H1 (cell line): ENCODE measurements at regions not wholly inside any gene's neighbourhood (a gene's known extent, or its start where the extent isn't known, plus 50 kb on each side); places are given as distances from the start of the nearest gene placed in this dataset.

Experiments
- CTCF ChIA-PET: fragments of 300-600 bp; sonication (Branson Sonifier 250); formaldehyde crosslinking; loops from one replicate; lab custom pipeline; 2021; ENCODE audit not compliant: partially characterized antibody; lab: Charles Lee
- POLR2A ChIA-PET: fragments of 300-600 bp; sonication (Branson Sonifier 250); formaldehyde crosslinking; loops from one replicate; lab custom pipeline; 2021; ENCODE audit warnings: inconsistent platforms; ENCODE audit not compliant: partially characterized antibody; lab: Charles Lee
- DNase-seq, 2 experiments: peaks; one replicate each; pipeline versions ENCODE4 v3.0.0 to v3.0.0-alpha.2; 2010 to 2022; ENCODE audit warnings: low spot score in 2 of 2, low read depth in 1 of 2, mixed read lengths in 1 of 2
- FAIRE-seq: peaks from 2 replicates; lab custom pipeline; 2011; peaks lifted over from hg19 to GRCh38; lab: Jason Lieb, UNC
- H2AFZ ChIP-seq: 2 replicates; pipeline ENCODE4 v1.8.1; 2012; ENCODE audit warnings: low read length, inconsistent platforms
- H2AK5ac ChIP-seq: 2 replicates; pipeline ENCODE4 v1.6.1; 2013; ENCODE audit warnings: low read depth, low read length
- H2BK120ac ChIP-seq: replicated peaks from 2 replicates; pipeline ENCODE3; 2013; ENCODE audit warnings: low read depth, low read length, inconsistent platforms
- H2BK12ac ChIP-seq: 2 replicates; pipeline ENCODE4 v1.6.1; 2013; ENCODE audit warnings: low read depth, low read length
- H2BK15ac ChIP-seq: 2 replicates; pipeline ENCODE4 v1.6.1; 2013; ENCODE audit warnings: low read length
- H2BK20ac ChIP-seq: 2 replicates; pipeline ENCODE4 v1.6.1; 2013; ENCODE audit warnings: low read length
- H2BK5ac ChIP-seq: 2 replicates; pipeline ENCODE4 v1.6.1; 2013; ENCODE audit warnings: low read depth, low read length
- H3K14ac ChIP-seq: 2 replicates; pipeline ENCODE4 v1.6.1; 2013; ENCODE audit warnings: inconsistent platforms; ENCODE audit not compliant: insufficient read length
- H3K18ac ChIP-seq: 2 replicates; pipeline ENCODE4 v1.6.1; 2013; ENCODE audit warnings: low read length; ENCODE audit errors: extremely low read depth
- H3K23ac ChIP-seq: 2 replicates; pipeline ENCODE4 v1.6.1; 2013; ENCODE audit warnings: inconsistent platforms; ENCODE audit not compliant: insufficient read length
- H3K23me2 ChIP-seq: 2 replicates; pipeline ENCODE4 v1.6.1; 2013; ENCODE audit warnings: low read depth, low read length
- H3K27ac ChIP-seq: 2 replicates; pipeline ENCODE4 v1.6.1; 2011; ENCODE audit warnings: low read depth, low read length, inconsistent platforms
- H3K27me3 ChIP-seq, 4 experiments: replicated peaks in 1 of 4; 1 replicate in 1 of 4; 2 replicates in 3 of 4; pipeline versions ENCODE4 v1.6.1 to v1.8.1; 2011 to 2013; ENCODE audit warnings: low read length in 3 of 4, mild to moderate bottlenecking in 3 of 4, inconsistent platforms in 2 of 4, mixed read lengths in 2 of 4, moderate library complexity in 1 of 4; ENCODE audit not compliant: control insufficient read depth in 3 of 4, insufficient read depth in 3 of 4; ENCODE audit errors: extremely low read depth in 1 of 4
- H3K36me3 ChIP-seq, 4 experiments: 2 replicates each; pipeline versions ENCODE4 v1.6.1 to v1.8.1; 2011 to 2013; ENCODE audit warnings: mild to moderate bottlenecking in 4 of 4, low read length in 3 of 4, moderate library complexity in 2 of 4, control low read depth in 1 of 4, inconsistent platforms in 1 of 4; ENCODE audit not compliant: insufficient read depth in 4 of 4, control insufficient read depth in 2 of 4
- H3K4ac ChIP-seq: replicated peaks from 2 replicates; pipeline ENCODE3; 2013; ENCODE audit warnings: low read length, low read depth, mixed read lengths, inconsistent platforms; ENCODE audit not compliant: insufficient read length
- H3K4me1 ChIP-seq, 4 experiments: replicated peaks in 1 of 4; 1 replicate in 1 of 4; 2 replicates in 3 of 4; pipeline versions ENCODE4 v1.6.1 to v1.8.1; 2011 to 2013; ENCODE audit warnings: low read length in 3 of 4, inconsistent platforms in 2 of 4, mixed read lengths in 1 of 4; ENCODE audit not compliant: insufficient read depth in 4 of 4, control insufficient read depth in 3 of 4
- H3K4me2 ChIP-seq, 2 experiments: 2 replicates each; pipeline versions ENCODE4 v1.6.1 to v1.8.1; 2011 to 2013; ENCODE audit warnings: low read depth in 2 of 2, low read length in 2 of 2, control low read depth in 1 of 2, inconsistent platforms in 1 of 2, mild to moderate bottlenecking in 1 of 2; ENCODE audit not compliant: insufficient read depth in 1 of 2
- H3K4me3 ChIP-seq, 4 experiments: fragments of 200-600, 300-600 bp in 1 of 4; sonication (generic), shearing (Covaris generic), sonication (Bioruptor Twin) in 1 of 4; 2 replicates each; pipeline versions ENCODE4 v1.5.1 to v1.8.1; 2011 to 2016; ENCODE audit warnings: low read length in 4 of 4, low read depth in 3 of 4, control low read depth in 2 of 4, inconsistent platforms in 2 of 4, mild to moderate bottlenecking in 2 of 4, mixed read lengths in 1 of 4, moderate library complexity in 1 of 4; ENCODE audit not compliant: insufficient read depth in 2 of 4; ENCODE audit errors: extremely low read depth in 1 of 4
- H3K56ac ChIP-seq: replicated peaks from 2 replicates; pipeline ENCODE3; 2013; ENCODE audit warnings: low read depth, mild to moderate bottlenecking, mixed read lengths, low read length, inconsistent platforms; ENCODE audit not compliant: insufficient read length
- H3K79me1 ChIP-seq: 2 replicates; pipeline ENCODE4 v1.6.1; 2013; ENCODE audit warnings: low read depth, low read length, control low read depth
- H3K79me2 ChIP-seq, 2 experiments: 2 replicates each; pipeline versions ENCODE4 v1.6.1 to v1.8.1; 2012 to 2013; ENCODE audit warnings: low read length in 2 of 2, mild to moderate bottlenecking in 2 of 2, inconsistent platforms in 1 of 2; ENCODE audit not compliant: insufficient read depth in 2 of 2, control insufficient read depth in 1 of 2
- H3K9ac ChIP-seq, 4 experiments: replicated peaks in 1 of 4; 1 replicate in 1 of 4; 2 replicates in 3 of 4; pipeline versions ENCODE4 v1.6.1 to v1.8.1; 2011 to 2013; ENCODE audit warnings: low read depth in 3 of 4, low read length in 3 of 4, control low read depth in 2 of 4, mild to moderate bottlenecking in 2 of 4, moderate library complexity in 2 of 4, inconsistent platforms in 1 of 4; ENCODE audit errors: extremely low read depth in 1 of 4
- H3K9me3 ChIP-seq, 2 experiments: 2 replicates each; pipeline versions ENCODE4 v1.6.1 to v1.8.1; 2012 to 2013; ENCODE audit warnings: mild to moderate bottlenecking in 2 of 2, moderate library complexity in 2 of 2, control low read depth in 1 of 2, inconsistent platforms in 1 of 2, low read depth in 1 of 2, low read length in 1 of 2, mixed read lengths in 1 of 2; ENCODE audit not compliant: insufficient read depth in 2 of 2
- H4K20me1 ChIP-seq, 2 experiments: replicated peaks in 1 of 2; 2 replicates each; pipeline versions ENCODE3 to v1.8.1; 2011 to 2013; ENCODE audit warnings: inconsistent platforms in 2 of 2, low read length in 2 of 2, mild to moderate bottlenecking in 1 of 2; ENCODE audit not compliant: insufficient read depth in 2 of 2, control insufficient read depth in 1 of 2
- H4K5ac ChIP-seq: 2 replicates; pipeline ENCODE4 v1.6.1; 2013; ENCODE audit warnings: low read length, low read depth, mixed read lengths, inconsistent platforms; ENCODE audit not compliant: insufficient read length
- H4K8ac ChIP-seq: 2 replicates; pipeline ENCODE4 v1.8.0; 2013; ENCODE audit warnings: mild to moderate bottlenecking, moderate library complexity, low read length, inconsistent platforms; ENCODE audit not compliant: insufficient read depth; ENCODE audit errors: extremely low read depth
- H4K91ac ChIP-seq: replicated peaks from 2 replicates; pipeline ENCODE3; 2013; ENCODE audit warnings: low read length, mixed read lengths, inconsistent platforms; ENCODE audit not compliant: insufficient read length
- RBBP5 ChIP-seq: IDR thresholded peaks from 2 replicates; pipeline ENCODE4 v1.7.1; 2012; ENCODE audit warnings: low read depth, mild to moderate bottlenecking, inconsistent platforms, low read length, moderate library complexity, borderline replicate concordance
- TF ChIP-seq, protein P1 (sequence below): fragments of 300-600 bp; sonication (generic); IDR thresholded peaks from 2 replicates; pipeline ENCODE4 v1.7.1; 2012; ENCODE audit warnings: low read length, moderate library complexity, mild to moderate bottlenecking, inconsistent platforms; ENCODE audit not compliant: insufficient replicate concordance

DNA sequence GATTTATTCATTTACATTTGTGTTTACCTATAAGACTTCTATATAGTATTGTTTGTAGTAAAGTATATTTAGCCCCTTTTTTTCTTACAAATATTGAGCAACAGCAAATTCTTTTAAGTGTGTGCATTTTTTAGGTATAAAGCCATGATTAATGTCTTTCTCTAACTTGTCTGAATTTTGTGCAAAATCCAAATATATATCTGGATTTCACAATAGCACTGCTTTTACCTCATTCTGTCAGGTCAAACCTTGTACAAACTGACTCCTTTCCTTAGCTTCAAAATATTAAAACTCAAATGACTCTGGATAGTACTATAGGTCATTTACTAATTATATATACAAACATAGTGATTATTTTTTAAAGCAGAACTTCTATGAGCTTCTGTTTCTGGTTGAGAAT lies 563.0 kb upstream of the SPRY2 start:
- no peaks in the 10 kb centered on the region for H3K79me2 ChIP-seq
- no peak overlapping the region for H3K18ac ChIP-seq
- no peak overlapping the region for H3K23ac ChIP-seq
- CTCF ChIA-PET: no interaction called here
- H4K8ac ChIP-seq: no peak overlapping the region
- FAIRE-seq (no peak), DNase-seq (no peak)
- no peak overlapping the region for H2AFZ ChIP-seq
- H2BK5ac ChIP-seq: no peak overlapping the region
- no peaks in the 10 kb centered on the region for H3K9me3 ChIP-seq
- POLR2A ChIA-PET: no interaction called here
- no peak overlapping the region for H2BK15ac ChIP-seq
- H3K27ac ChIP-seq: no peak overlapping the region
- no peaks in the 10 kb centered on the region for H3K27me3 ChIP-seq
- H4K91ac ChIP-seq: no peak overlapping the region
- no peak overlapping the region for H3K14ac ChIP-seq
- no peak overlapping the region for H3K4me2 ChIP-seq
- no peaks in the 10 kb centered on the region for H3K23me2 ChIP-seq
- no peaks in the 10 kb centered on the region for H3K79me1 ChIP-seq
- no peaks in the 10 kb centered on the region for H3K36me3 ChIP-seq
- no peak overlapping the region for H2AK5ac ChIP-seq
- no peak overlapping the region for H3K9ac ChIP-seq
- no peak overlapping the region for H4K5ac ChIP-seq
- H2BK120ac ChIP-seq: no peak overlapping the region
- H3K4ac ChIP-seq: no peak overlapping the region
- no peaks in the 10 kb centered on the region for H4K20me1 ChIP-seq
- no peak overlapping the region for H2BK20ac ChIP-seq
- no peaks in the 10 kb centered on the region for H3K4me1 ChIP-seq
- no peak overlapping the region for H2BK12ac ChIP-seq
- H3K56ac ChIP-seq: no peak overlapping the region
- no peak overlapping the region for H3K4me3 ChIP-seq
- TF ChIP-seq RBBP5: no peak
- TF ChIP-seq, protein P1, sequence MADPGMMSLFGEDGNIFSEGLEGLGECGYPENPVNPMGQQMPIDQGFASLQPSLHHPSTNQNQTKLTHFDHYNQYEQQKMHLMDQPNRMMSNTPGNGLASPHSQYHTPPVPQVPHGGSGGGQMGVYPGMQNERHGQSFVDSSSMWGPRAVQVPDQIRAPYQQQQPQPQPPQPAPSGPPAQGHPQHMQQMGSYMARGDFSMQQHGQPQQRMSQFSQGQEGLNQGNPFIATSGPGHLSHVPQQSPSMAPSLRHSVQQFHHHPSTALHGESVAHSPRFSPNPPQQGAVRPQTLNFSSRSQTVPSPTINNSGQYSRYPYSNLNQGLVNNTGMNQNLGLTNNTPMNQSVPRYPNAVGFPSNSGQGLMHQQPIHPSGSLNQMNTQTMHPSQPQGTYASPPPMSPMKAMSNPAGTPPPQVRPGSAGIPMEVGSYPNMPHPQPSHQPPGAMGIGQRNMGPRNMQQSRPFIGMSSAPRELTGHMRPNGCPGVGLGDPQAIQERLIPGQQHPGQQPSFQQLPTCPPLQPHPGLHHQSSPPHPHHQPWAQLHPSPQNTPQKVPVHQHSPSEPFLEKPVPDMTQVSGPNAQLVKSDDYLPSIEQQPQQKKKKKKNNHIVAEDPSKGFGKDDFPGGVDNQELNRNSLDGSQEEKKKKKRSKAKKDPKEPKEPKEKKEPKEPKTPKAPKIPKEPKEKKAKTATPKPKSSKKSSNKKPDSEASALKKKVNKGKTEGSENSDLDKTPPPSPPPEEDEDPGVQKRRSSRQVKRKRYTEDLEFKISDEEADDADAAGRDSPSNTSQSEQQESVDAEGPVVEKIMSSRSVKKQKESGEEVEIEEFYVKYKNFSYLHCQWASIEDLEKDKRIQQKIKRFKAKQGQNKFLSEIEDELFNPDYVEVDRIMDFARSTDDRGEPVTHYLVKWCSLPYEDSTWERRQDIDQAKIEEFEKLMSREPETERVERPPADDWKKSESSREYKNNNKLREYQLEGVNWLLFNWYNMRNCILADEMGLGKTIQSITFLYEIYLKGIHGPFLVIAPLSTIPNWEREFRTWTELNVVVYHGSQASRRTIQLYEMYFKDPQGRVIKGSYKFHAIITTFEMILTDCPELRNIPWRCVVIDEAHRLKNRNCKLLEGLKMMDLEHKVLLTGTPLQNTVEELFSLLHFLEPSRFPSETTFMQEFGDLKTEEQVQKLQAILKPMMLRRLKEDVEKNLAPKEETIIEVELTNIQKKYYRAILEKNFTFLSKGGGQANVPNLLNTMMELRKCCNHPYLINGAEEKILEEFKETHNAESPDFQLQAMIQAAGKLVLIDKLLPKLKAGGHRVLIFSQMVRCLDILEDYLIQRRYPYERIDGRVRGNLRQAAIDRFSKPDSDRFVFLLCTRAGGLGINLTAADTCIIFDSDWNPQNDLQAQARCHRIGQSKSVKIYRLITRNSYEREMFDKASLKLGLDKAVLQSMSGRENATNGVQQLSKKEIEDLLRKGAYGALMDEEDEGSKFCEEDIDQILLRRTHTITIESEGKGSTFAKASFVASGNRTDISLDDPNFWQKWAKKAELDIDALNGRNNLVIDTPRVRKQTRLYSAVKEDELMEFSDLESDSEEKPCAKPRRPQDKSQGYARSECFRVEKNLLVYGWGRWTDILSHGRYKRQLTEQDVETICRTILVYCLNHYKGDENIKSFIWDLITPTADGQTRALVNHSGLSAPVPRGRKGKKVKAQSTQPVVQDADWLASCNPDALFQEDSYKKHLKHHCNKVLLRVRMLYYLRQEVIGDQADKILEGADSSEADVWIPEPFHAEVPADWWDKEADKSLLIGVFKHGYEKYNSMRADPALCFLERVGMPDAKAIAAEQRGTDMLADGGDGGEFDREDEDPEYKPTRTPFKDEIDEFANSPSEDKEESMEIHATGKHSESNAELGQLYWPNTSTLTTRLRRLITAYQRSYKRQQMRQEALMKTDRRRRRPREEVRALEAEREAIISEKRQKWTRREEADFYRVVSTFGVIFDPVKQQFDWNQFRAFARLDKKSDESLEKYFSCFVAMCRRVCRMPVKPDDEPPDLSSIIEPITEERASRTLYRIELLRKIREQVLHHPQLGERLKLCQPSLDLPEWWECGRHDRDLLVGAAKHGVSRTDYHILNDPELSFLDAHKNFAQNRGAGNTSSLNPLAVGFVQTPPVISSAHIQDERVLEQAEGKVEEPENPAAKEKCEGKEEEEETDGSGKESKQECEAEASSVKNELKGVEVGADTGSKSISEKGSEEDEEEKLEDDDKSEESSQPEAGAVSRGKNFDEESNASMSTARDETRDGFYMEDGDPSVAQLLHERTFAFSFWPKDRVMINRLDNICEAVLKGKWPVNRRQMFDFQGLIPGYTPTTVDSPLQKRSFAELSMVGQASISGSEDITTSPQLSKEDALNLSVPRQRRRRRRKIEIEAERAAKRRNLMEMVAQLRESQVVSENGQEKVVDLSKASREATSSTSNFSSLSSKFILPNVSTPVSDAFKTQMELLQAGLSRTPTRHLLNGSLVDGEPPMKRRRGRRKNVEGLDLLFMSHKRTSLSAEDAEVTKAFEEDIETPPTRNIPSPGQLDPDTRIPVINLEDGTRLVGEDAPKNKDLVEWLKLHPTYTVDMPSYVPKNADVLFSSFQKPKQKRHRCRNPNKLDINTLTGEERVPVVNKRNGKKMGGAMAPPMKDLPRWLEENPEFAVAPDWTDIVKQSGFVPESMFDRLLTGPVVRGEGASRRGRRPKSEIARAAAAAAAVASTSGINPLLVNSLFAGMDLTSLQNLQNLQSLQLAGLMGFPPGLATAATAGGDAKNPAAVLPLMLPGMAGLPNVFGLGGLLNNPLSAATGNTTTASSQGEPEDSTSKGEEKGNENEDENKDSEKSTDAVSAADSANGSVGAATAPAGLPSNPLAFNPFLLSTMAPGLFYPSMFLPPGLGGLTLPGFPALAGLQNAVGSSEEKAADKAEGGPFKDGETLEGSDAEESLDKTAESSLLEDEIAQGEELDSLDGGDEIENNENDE: no peak
